Stimulated activated effector memory CD8-positive, alpha-beta T cell treated with anti-CD3 and anti-CD28 coated beads, Interleukin-12 subunit alpha, Interleukin-12 subunit beta, amount 100 ng/mL, for 72 hours (primary cell): ENCODE measurements at regions not wholly inside any gene's neighbourhood (a gene's known extent, or its start where the extent isn't known, plus 50 kb on each side); places are given as distances from the start of the nearest gene placed in this dataset.
"Not testable (repeated sequence)": the region's sequence is repeated elsewhere in the genome, so short reads cannot be mapped to it uniquely, and the experiment has no call there.

Experiments
- ATAC-seq: fragments of 150-1000 bp; cut with Tn5 transposase; 2 replicates; pipeline ENCODE4 v1.10.0; 2021
- DNase-seq, 2 donors: peaks; one replicate each; pipeline ENCODE4 v3.0.0; 2021 to 2022; ENCODE audit warnings: low spot score in 2 of 2
- H3K27ac Mint-ChIP-seq: one replicate; pipeline ENCODE4 v1.8.0; 2022; ENCODE audit warnings: mild to moderate bottlenecking, mixed read lengths
- H3K36me3 Mint-ChIP-seq: one replicate; pipeline ENCODE4 v1.8.0; 2022; ENCODE audit warnings: mild to moderate bottlenecking, mixed read lengths
- H3K4me1 Mint-ChIP-seq: one replicate; pipeline ENCODE4 v1.8.0; 2022; ENCODE audit warnings: mixed read lengths
- H3K4me3 Mint-ChIP-seq: one replicate; pipeline ENCODE4 v1.8.0; 2022; ENCODE audit warnings: mild to moderate bottlenecking, mixed read lengths
- H3K9me3 Mint-ChIP-seq: one replicate; pipeline ENCODE4 v1.8.0; 2022; ENCODE audit warnings: mixed read lengths

DNA sequence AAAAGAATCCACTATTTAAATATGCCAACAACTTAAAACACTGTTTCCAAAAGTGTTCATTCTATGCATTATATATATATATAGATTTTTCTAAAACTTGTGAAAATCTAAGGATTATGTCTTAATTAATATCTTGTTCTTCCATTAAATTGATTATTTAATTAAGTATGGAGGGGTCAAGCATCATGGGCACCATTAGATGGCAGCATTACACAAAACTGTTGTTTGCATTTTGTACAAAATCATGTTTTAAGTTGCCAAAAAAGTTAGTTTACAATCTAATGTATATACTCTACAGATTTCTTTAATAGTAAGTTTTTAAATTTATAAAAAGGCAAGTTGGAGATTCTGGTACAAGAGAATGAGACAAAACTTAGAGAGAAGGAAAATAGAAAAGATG, 213.2 kb upstream of the EDNRB start:
- Mint-ChIP-seq H3K36me3 (no peaks in the 10 kb centered on the region), H3K9me3 (no peaks in the 10 kb centered on the region), H3K4me3 (no peak overlapping the region), H3K27ac (no peak overlapping the region), H3K4me1 (no peaks in the 10 kb centered on the region)
- DNase-seq (no peak), ATAC-seq (no peak)

DNA sequence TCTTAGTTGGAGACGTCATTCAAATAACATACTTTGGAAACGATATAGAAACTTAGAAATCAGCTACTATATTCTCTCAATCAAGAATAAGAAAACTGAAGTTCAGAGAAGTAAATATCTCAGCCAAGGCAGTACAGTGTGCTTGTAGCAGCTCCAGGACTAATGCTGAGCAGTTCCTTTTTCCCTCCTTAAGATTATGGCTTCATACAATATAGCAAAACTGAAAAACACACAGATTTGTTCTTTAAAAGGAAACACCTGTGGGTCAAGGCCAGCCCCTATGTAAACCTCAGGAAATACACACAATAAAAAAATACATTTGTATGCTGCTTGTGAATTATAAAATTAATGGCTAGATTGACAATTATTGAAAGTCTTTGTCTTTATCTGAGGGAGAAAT, 212.7 kb upstream of the EDNRB start:
- H3K27ac Mint-ChIP-seq = no peak overlapping the region
- H3K36me3 Mint-ChIP-seq = no peaks in the 10 kb centered on the region
- no peak for ATAC-seq
- H3K4me1 Mint-ChIP-seq = no peaks in the 10 kb centered on the region
- DNase-seq = no peak
- no peaks in the 10 kb centered on the region for H3K9me3 Mint-ChIP-seq
- H3K4me3 Mint-ChIP-seq = no peak overlapping the region

DNA sequence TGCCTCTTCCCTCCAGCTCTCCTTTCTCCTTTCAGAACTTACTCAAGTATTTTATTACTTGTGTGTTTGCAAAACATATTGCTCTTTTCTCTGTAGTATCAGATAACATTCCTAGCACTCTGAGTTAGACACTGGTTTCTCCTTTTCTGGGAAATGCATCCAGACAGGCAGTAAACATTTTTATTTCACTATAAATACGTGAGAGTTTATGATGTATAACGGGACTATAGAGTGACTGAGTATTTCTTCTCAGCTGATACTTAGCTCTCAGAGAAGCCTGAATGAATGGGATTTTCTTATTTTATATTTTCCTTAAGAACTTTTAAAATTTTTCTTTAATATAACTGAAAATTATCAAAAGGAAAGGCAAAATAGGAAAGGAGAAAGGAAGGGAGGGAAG, 211.2 kb upstream of the EDNRB start:
- no peak for ATAC-seq
- H3K4me1 Mint-ChIP-seq = no peaks in the 10 kb centered on the region
- no peak overlapping the region for H3K27ac Mint-ChIP-seq
- H3K4me3 Mint-ChIP-seq = no peak overlapping the region
- DNase-seq = no peak
- no peaks in the 10 kb centered on the region for H3K9me3 Mint-ChIP-seq
- H3K36me3 Mint-ChIP-seq = no peaks in the 10 kb centered on the region

DNA sequence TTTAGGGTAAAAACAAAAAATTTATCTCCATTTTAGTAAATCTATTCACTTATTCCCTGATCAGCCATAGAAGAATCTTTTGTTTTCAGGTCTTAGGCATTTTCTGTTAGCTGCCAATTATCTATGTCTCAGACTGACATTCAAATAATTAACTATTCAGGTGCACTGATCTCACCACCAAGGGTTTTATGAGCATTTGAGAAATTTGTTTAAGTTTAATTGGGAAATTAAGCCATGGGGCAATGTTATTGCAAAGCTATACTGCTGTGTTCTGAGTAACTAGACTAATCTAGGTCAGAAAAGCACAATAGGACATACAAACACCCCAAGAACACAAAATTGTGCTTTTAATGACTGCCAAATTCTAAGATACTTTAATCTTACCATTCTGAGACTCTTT, 210.7 kb upstream of the EDNRB start:
- no peak for ATAC-seq
- Mint-ChIP-seq H3K4me1 (no peaks in the 10 kb centered on the region), H3K9me3 (no peaks in the 10 kb centered on the region), H3K4me3 (no peak overlapping the region), H3K27ac (no peak overlapping the region), H3K36me3 (no peaks in the 10 kb centered on the region)
- DNase-seq = no peak

DNA sequence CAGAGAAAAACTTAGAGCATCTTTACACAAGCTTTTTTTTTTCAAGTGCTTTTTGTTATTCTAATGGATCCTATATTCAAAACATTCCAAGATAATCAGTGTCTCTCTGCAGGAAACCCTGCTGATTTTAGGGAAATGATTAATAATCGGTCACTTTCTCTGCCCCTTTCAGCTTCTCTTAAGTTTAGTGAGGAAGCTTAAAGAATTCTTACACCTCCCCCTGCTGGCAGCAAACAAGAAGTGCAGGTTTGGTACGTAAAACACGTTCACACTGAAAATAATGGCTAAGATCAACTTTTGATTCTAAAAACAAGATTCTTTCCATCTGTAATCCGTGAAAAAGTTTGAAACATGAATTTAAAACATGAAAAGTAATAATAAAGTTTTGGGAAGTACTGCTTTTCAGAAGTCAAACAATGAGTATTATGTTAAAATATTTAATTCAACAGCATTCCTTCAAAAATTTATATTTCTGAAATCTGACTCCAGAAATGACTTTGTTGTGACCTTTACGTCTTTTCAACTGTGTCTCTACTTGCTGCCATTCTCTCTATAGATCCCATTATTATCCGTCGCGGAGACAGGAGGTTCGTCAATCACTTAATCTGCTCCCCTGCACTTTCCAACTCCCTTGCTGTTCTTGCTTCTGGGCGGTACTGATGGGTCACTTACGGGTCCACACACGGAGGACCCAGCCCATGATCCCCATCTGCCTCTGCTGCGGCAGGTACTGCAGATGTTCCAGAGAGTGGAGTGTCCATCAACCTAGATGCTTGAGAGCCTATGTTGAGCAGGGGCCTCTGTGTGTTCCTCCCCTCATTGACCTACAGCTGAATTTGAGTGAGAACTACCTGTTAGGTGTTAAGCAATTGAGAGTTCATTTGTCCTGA, 203.1 kb upstream of the EDNRB start:
- Mint-ChIP-seq H3K4me3 (no peak overlapping the region), H3K36me3 (no peaks in the 10 kb centered on the region), H3K9me3 (no peaks in the 10 kb centered on the region), H3K4me1 (no peaks in the 10 kb centered on the region), H3K27ac (no peak overlapping the region)
- DNase-seq (no peak), ATAC-seq (no peak)

DNA sequence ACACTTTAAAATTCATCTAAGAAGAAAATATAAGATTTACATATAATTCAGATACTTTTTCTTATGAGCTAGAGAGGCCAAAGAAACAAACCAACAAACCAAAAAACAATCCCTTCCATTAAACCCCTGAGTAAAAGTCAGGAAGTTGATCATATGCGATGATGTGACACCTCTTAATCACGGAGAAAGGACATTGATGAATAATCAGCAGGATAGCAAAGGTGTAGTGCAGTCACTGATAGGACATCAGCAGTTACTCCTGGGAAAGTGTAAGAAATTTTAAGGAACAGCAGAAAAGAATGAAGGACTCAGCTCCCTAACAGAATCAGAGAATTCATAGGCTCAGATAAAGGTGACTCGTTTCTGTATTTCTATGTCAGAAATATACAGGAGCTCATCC, 202.4 kb upstream of the EDNRB start:
- ATAC-seq = no peak
- Mint-ChIP-seq H3K9me3 (no peaks in the 10 kb centered on the region), H3K27ac (no peak overlapping the region)

DNA sequence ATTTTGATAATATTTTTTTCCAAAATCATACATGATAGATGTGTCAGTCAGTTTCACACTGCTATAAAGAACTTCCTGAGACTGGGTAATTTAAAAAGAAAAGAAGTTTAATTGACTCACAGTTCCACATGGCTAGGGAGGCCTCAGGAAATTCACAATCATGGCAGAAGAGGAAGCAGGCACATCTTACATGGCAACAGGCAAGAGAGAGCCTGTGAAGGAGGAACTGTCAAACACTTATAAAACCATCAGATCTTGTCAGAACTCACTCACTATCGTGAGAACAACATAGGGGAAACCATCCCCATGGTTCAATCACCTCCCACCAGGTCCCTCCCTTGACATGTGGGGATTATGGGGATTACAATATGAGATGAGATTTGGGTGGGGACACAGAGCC, 201.5 kb upstream of the EDNRB start:
- not testable (repeated sequence) for H3K4me1 Mint-ChIP-seq, H3K4me3 Mint-ChIP-seq, DNase-seq, H3K27ac Mint-ChIP-seq, H3K36me3 Mint-ChIP-seq, ATAC-seq, H3K9me3 Mint-ChIP-seq

More for the DNA sequence above, 202.4 kb upstream of the EDNRB start:
- H3K4me1 Mint-ChIP-seq = no peaks in the 10 kb centered on the region
- H3K36me3 Mint-ChIP-seq = no peaks in the 10 kb centered on the region
- no peak for DNase-seq
- no peak overlapping the region for H3K4me3 Mint-ChIP-seq

DNA sequence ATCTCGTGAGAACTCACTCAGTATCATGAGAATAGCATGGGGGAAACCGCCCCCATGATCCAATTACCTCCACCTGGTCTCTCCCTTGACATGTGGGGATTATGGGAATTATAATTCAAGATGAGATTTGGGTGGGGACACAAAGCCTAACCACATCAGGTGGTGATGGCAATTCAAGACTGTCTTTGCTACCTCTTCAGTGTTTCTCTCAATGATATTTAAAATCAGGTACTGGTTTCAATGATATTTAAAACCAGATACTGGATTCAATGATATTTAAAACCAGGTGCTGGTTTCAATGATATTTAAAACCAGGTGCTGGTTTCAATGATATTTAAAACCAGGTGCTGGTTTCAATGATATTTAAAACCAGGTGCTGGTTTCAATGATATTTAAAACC, 198.4 kb upstream of the EDNRB start:
- not testable (repeated sequence) for ATAC-seq, H3K4me3 Mint-ChIP-seq, H3K4me1 Mint-ChIP-seq, H3K27ac Mint-ChIP-seq, H3K36me3 Mint-ChIP-seq, DNase-seq
- peaks cover 13% of the 10 kb centered on the region for H3K9me3 Mint-ChIP-seq

DNA sequence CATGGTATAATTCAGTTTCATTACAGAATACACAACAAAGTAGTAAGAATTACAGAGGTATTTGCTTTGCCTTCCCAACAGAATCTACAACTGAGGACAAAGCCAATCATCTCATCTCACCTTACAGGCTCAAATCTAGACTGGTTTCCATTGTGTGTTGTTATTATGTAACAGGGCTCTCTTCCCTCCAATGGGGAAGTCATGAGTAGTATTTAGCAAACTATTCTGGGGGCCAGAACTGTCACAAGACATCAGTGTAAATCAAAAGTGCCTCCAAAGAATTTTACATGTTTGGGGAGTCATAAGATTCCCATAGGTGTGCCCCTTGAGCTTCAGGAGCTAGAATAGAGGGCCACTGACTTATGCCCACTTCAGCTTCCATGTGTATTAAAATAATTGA, 187.0 kb upstream of the EDNRB start:
- H3K36me3 Mint-ChIP-seq = no peaks in the 10 kb centered on the region
- no peak for DNase-seq
- no peaks in the 10 kb centered on the region for H3K9me3 Mint-ChIP-seq
- H3K27ac Mint-ChIP-seq = no peak overlapping the region
- no peak overlapping the region for H3K4me3 Mint-ChIP-seq
- ATAC-seq = peak; percentile 11
- H3K4me1 Mint-ChIP-seq = no peaks in the 10 kb centered on the region

DNA sequence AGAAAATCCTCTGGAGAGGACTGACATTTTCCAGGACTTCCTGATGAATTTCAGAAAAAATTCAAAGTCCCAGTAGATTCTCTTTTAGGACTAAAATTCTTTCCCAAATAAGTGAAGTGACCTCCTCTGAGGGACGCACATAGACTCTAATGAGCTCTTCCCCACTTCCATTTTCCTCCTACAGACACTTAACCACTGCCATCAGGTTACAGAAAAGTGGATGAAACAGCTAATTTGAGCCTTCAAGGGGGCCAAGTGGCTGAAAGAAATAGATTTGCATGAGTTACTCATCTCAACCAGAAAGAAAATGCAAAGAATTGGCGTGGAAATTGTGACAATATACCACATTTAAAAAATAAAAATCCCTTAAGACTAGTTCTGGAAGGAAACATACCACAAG, 185.3 kb upstream of the EDNRB start:
- Mint-ChIP-seq H3K27ac (no peak overlapping the region), H3K4me3 (no peak overlapping the region), H3K9me3 (no peaks in the 10 kb centered on the region), H3K36me3 (no peaks in the 10 kb centered on the region), H3K4me1 (no peaks in the 10 kb centered on the region)
- DNase-seq (no peak), ATAC-seq (no peak)

DNA sequence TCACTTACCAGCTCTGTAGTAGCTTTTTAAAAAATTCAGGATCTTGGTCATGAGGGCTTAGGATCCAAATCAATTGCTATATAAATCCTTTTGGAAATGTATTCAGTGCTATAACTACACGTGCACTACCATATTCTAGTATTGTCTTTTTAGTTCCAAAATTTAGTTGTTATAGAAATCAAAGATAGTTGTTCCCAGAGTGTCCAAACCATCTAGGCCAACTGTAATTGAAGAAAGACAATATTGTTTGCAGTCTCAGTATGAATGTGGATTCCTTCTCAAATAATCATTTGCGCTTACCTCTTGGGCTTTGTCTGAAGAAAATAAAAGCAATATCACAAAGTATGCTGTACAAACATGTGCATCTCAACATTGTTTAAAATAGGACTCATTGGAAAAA, 184.1 kb upstream of the EDNRB start:
- no peak overlapping the region for H3K27ac Mint-ChIP-seq
- no peaks in the 10 kb centered on the region for H3K9me3 Mint-ChIP-seq
- DNase-seq = no peak
- ATAC-seq = no peak
- H3K4me1 Mint-ChIP-seq = no peaks in the 10 kb centered on the region
- H3K36me3 Mint-ChIP-seq = no peaks in the 10 kb centered on the region
- no peak overlapping the region for H3K4me3 Mint-ChIP-seq

DNA sequence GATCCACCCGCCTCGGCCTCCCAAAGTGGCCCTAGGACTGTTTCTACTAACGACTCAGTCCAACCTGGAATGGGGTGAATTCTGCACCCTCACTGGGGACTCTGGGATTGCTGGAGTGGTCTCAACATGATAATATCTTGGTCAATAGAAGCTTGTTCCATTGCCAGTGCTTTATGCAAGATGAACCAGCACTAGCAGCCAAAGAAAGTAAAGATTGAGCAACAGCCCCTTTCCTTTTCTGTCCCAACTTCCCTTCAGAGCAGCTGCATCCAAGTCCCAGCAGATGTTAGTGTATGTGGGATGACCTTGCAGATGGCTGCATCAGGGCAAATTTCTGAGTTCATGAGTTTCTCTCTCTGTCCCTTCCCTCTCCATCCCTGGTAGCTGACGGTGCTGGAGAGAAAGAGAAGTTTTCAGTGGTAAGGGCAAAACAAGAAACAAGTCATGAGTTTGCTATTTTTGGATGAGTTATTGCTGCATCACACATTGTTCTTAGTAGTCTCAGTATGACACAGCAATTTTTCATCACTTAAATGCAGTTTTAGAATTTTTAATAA, 183.6 kb upstream of the EDNRB start:
- Mint-ChIP-seq H3K36me3 (no peaks in the 10 kb centered on the region), H3K27ac (no peak overlapping the region), H3K9me3 (no peaks in the 10 kb centered on the region), H3K4me1 (no peaks in the 10 kb centered on the region), H3K4me3 (no peak overlapping the region)
- DNase-seq (no peak), ATAC-seq (no peak)

DNA sequence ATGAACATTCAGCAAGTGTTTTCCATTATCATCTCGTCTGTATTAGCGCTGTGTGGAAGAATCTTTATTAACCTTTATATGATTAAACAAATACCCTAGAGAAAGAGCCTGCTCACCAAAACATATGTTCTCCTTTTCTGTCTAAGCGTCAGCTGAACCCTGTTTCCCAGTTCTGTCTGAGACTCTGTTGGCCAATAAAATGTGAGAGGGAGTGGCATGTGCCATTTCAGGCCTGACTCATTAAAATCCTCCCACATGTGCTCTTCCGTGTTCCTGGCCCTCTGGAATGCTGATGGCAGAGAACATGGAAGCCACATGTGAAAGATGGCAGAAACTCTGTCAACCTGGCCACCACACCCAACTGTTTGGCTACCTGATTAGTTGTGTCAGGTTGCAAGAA, 181.9 kb upstream of the EDNRB start:
- DNase-seq (no peak), ATAC-seq (no peak)

DNA sequence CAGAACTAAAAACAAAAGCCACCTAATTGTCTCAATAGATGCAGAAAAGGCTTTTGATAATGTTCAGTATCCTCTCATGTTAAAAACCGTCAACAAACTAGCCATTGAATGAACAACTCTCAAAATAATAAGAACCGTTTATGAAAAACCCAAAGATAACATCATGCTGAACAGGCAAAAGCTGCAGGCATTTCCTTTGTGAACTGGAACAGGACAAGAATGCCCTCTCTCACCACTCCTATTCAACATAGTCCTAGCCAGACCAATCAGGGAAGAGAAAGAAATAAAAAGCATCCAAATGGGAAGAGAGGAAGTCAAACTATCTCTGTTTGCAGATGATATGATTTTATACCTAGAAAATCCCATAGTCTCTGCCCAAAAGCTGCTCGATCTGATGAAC, 179.6 kb upstream of the EDNRB start:
- Mint-ChIP-seq H3K36me3 (no peaks in the 10 kb centered on the region), H3K27ac (no peak overlapping the region), H3K4me1 (no peaks in the 10 kb centered on the region), H3K9me3 (no peaks in the 10 kb centered on the region), H3K4me3 (no peak overlapping the region)
- no peak for ATAC-seq
- DNase-seq = no peak

More for the DNA sequence above, 181.9 kb upstream of the EDNRB start:
- H3K4me3 Mint-ChIP-seq = no peak overlapping the region
- H3K4me1 Mint-ChIP-seq = no peaks in the 10 kb centered on the region
- no peaks in the 10 kb centered on the region for H3K9me3 Mint-ChIP-seq
- no peak overlapping the region for H3K27ac Mint-ChIP-seq
- no peaks in the 10 kb centered on the region for H3K36me3 Mint-ChIP-seq

DNA sequence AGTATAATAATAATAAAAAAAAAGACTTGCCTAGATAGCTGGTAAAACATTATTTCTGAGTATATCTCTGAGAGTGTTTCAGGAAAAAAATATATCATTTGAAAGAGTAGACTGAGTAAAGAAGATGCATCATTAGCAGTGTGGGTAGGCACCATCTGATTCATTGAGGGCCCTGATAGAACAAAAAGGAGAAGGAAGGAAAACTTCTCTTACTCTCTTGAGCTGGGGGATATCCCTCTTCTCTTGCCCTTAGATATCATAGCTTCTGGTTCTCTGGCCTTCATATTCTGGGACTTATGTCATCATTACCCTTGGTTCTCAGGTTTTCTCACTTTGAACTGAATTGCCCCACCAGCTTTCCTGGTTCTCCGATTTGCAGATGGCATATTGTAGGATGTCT, 177.6 kb upstream of the EDNRB start:
- Mint-ChIP-seq H3K27ac (no peak overlapping the region), H3K9me3 (no peaks in the 10 kb centered on the region), H3K4me1 (no peaks in the 10 kb centered on the region), H3K36me3 (no peaks in the 10 kb centered on the region), H3K4me3 (no peak overlapping the region)
- ATAC-seq (no peak), DNase-seq (no peak)

DNA sequence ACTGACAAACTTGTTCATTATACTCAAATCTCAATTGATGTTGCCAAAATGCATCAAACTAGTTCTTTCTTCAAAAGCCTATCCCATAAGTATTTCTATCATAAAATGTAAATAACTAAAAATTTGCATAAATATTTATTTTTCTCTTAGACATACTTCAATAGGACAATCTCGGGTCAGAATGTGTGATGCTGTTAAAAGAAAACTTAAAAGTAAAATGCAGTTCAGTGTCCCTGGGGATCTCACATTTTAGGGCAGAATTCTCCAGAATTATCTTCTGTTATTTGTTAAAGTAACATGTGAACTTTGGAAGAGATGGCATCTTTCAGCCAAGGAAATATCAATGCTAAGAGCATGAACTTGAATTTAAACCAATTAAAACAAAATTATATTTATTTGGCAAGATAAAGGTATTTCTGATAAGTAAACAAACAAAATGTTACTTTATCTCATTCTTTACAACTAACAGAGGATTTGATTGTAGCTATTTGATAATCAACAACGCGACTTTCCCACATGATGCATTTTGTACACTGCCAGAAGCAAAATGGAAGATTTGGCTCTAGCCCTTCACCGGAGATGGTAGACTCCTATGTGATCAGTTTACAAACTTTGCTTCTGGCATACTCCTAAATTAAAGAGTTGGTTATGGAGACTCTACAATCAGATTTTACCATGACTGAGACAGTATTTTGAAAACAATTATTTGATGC, 169.5 kb upstream of the EDNRB start:
- ATAC-seq = no peak

More for the DNA sequence above, 169.5 kb upstream of the EDNRB start:
- no peaks in the 10 kb centered on the region for H3K4me1 Mint-ChIP-seq
- H3K36me3 Mint-ChIP-seq = no peaks in the 10 kb centered on the region
- no peak overlapping the region for H3K27ac Mint-ChIP-seq
- no peak for DNase-seq
- no peak overlapping the region for H3K4me3 Mint-ChIP-seq
- H3K9me3 Mint-ChIP-seq = no peaks in the 10 kb centered on the region
